ENCODE measurements at regions not wholly inside any gene's neighbourhood (a gene's known extent, or its start where the extent isn't known, plus 50 kb on each side); places are given as distances from the start of the nearest gene placed in this dataset.
"Not testable (repeated sequence)": the region's sequence is repeated elsewhere in the genome, so short reads cannot be mapped to it uniquely, and the experiment has no call there.

- DNase-seq (ENCODE audit: low read depth in 2 of 2), result no peak
Measured at GRCh38 chr5:89855417-89855816, 554.1 kb downstream of the CETN3 start.

- no peak for DNase-seq (ENCODE audit: low read depth in 2 of 2)
Measured at GRCh38 chr5:89851911-89852310, 557.6 kb downstream of the CETN3 start.

GRCh38 chr5:89850513-89850865 lies 559.1 kb downstream of the CETN3 start:
- no peak for DNase-seq (ENCODE audit: low read depth in 2 of 2)

GRCh38 chr5:89849830-89850512 lies 559.6 kb downstream of the CETN3 start:
- DNase-seq (ENCODE audit: low read depth in 2 of 2), result no peak

GRCh38 chr5:89847743-89848142 lies 561.8 kb downstream of the CETN3 start:
- DNase-seq (ENCODE audit: low read depth in 2 of 2), result no peak

- DNase-seq (ENCODE audit: low read depth in 2 of 2), result no peak
Measured at GRCh38 chr5:89844548-89844947, 565.0 kb downstream of the CETN3 start.

GRCh38 chr5:89842531-89842930 lies 567.0 kb downstream of the CETN3 start:
- no peak for DNase-seq (ENCODE audit: low read depth in 2 of 2)

- no peak for DNase-seq (ENCODE audit: low read depth in 2 of 2)
Measured at GRCh38 chr5:89840906-89841305, 568.6 kb downstream of the CETN3 start.

GRCh38 chr5:89830691-89831090 lies 578.9 kb downstream of the CETN3 start:
- DNase-seq (ENCODE audit: low read depth in 2 of 2), result no peak

GRCh38 chr5:89827960-89828359 lies 581.6 kb downstream of the CETN3 start:
- DNase-seq (ENCODE audit: low read depth in 2 of 2), result no peak

GRCh38 chr5:89827359-89827758 lies 582.2 kb downstream of the CETN3 start:
- no peak for DNase-seq (ENCODE audit: low read depth in 2 of 2)

- no peak for DNase-seq (ENCODE audit: low read depth in 2 of 2)
Measured at GRCh38 chr5:89826938-89827337, 582.6 kb downstream of the CETN3 start.

GRCh38 chr5:89823046-89823445 lies 586.5 kb downstream of the CETN3 start:
- DNase-seq (ENCODE audit: low read depth in 2 of 2), result no peak

- DNase-seq (ENCODE audit: low read depth in 2 of 2), result no peak
Measured at GRCh38 chr5:89817841-89818240, 591.7 kb downstream of the CETN3 start.

GRCh38 chr5:89816038-89816437 lies 593.5 kb downstream of the CETN3 start:
- DNase-seq (ENCODE audit: low read depth in 2 of 2), result no peak

- not testable (repeated sequence) for DNase-seq (ENCODE audit: low read depth in 2 of 2)
Measured at GRCh38 chr5:89800735-89801134, 608.8 kb downstream of the CETN3 start.

GRCh38 chr5:89794504-89794903 lies 615.1 kb downstream of the CETN3 start:
- not testable (repeated sequence) for DNase-seq (ENCODE audit: low read depth in 2 of 2)

GRCh38 chr5:89779734-89780133 lies 629.8 kb downstream of the CETN3 start:
- DNase-seq (ENCODE audit: low read depth in 2 of 2), result not testable (repeated sequence)

GRCh38 chr5:89777758-89778157 lies 631.8 kb downstream of the CETN3 start:
- no peak for DNase-seq (ENCODE audit: low read depth in 2 of 2)

GRCh38 chr5:89769975-89770374 lies 639.6 kb downstream of the CETN3 start:
- DNase-seq (ENCODE audit: low read depth in 2 of 2), result peak in 1 of 2 donors; percentile 1

GRCh38 chr5:89759802-89760201 lies 649.8 kb downstream of the CETN3 start:
- no peak for DNase-seq (ENCODE audit: low read depth in 2 of 2)

- DNase-seq (ENCODE audit: low read depth in 2 of 2), result no peak
Measured at GRCh38 chr5:89758146-89758545, 651.4 kb downstream of the CETN3 start.

GRCh38 chr5:89756955-89757354 lies 652.6 kb downstream of the CETN3 start:
- DNase-seq (ENCODE audit: low read depth in 2 of 2), result no peak

- no peak for DNase-seq (ENCODE audit: low read depth in 2 of 2)
Measured at GRCh38 chr5:89755024-89755423, 654.5 kb downstream of the CETN3 start.

All from lung microvascular endothelial cell (primary cell).